PC-3 (cell line): ENCODE measurements at regions not wholly inside any gene's neighbourhood (a gene's known extent, or its start where the extent isn't known, plus 50 kb on each side); places are given as distances from the start of the nearest gene placed in this dataset.

Source experiments
- EZH2 ChIP-seq: fragments of 300-600 bp; sonication (generic); IDR thresholded peaks from one replicate; pipeline ENCODE4 v1.6.1; 2017; ENCODE audit warnings: antibody characterized with exemption, mild to moderate bottlenecking, low read length; ENCODE audit not compliant: unreplicated experiment
- EZH2phosphoT487 ChIP-seq: fragments of 300-600 bp; sonication (generic); IDR thresholded peaks from 2 replicates; pipeline ENCODE4 v1.6.1; 2018; ENCODE audit warnings: mild to moderate bottlenecking, antibody characterized with exemption, low read length, borderline replicate concordance
- TF ChIP-seq, protein P1 (sequence below): fragments of 300-600 bp; sonication (generic); conservative IDR thresholded peaks from 2 replicates; pipeline ENCODE4 v1.5.1; 2017; ENCODE audit warnings: antibody characterized with exemption, low read depth, mild to moderate bottlenecking, low read length

DNA sequence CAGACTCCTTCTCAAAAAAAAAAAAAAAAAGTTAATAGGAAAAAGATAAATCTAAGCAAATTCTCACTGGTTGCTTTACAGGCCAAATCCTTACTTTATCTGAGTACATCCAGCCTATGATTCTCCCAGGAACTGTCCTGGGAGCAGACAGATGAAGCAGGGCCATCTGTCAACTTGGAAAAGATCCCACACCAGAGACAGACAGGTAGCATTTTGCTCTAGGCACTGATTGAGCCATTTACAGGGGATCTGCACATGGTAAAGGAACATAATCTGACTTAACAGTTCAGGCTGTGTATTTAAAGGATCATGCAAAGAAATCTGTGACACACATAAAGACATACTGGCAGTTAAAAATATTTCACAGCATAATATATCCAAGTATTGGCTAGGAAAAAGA is 1006.5 kb downstream of the TBL1XR1 start:
- TF ChIP-seq, protein P1, sequence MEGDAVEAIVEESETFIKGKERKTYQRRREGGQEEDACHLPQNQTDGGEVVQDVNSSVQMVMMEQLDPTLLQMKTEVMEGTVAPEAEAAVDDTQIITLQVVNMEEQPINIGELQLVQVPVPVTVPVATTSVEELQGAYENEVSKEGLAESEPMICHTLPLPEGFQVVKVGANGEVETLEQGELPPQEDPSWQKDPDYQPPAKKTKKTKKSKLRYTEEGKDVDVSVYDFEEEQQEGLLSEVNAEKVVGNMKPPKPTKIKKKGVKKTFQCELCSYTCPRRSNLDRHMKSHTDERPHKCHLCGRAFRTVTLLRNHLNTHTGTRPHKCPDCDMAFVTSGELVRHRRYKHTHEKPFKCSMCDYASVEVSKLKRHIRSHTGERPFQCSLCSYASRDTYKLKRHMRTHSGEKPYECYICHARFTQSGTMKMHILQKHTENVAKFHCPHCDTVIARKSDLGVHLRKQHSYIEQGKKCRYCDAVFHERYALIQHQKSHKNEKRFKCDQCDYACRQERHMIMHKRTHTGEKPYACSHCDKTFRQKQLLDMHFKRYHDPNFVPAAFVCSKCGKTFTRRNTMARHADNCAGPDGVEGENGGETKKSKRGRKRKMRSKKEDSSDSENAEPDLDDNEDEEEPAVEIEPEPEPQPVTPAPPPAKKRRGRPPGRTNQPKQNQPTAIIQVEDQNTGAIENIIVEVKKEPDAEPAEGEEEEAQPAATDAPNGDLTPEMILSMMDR = no peak
- TF ChIP-seq EZH2phosphoT487 (no peak), EZH2 (no peak)
